LNCAP (cell line): ENCODE measurements at regions not wholly inside any gene's neighbourhood (a gene's known extent, or its start where the extent isn't known, plus 50 kb on each side); places are given as distances from the start of the nearest gene placed in this dataset.

Experiments
- TF ChIP-seq, protein P1 (sequence below): fragments of 450-650 bp; IDR thresholded peaks from 2 replicates; pipeline ENCODE4 v1.5.1; 2017; ENCODE audit warnings: mild to moderate bottlenecking

DNA sequence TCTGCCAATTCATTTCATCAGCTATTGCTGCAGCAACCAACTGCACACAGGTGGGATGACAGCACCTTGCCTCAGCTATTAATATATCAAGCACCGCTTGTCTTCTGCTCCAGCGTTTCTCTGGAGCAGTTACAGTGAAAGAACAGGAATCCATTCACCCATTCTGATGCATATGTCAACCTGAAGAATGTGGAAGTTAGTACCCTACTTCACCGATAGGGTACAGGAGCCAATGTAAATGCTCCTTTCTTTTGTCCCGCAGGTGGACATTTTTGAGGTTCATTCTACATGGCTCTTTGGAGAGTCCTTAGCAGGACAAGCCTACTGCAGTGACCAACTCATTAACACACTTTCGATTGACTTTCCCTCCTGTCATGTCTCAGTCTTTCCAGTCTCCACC, 104.4 kb upstream of the PRNP start:
- TF ChIP-seq, protein P1, sequence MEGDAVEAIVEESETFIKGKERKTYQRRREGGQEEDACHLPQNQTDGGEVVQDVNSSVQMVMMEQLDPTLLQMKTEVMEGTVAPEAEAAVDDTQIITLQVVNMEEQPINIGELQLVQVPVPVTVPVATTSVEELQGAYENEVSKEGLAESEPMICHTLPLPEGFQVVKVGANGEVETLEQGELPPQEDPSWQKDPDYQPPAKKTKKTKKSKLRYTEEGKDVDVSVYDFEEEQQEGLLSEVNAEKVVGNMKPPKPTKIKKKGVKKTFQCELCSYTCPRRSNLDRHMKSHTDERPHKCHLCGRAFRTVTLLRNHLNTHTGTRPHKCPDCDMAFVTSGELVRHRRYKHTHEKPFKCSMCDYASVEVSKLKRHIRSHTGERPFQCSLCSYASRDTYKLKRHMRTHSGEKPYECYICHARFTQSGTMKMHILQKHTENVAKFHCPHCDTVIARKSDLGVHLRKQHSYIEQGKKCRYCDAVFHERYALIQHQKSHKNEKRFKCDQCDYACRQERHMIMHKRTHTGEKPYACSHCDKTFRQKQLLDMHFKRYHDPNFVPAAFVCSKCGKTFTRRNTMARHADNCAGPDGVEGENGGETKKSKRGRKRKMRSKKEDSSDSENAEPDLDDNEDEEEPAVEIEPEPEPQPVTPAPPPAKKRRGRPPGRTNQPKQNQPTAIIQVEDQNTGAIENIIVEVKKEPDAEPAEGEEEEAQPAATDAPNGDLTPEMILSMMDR, result no peak

DNA sequence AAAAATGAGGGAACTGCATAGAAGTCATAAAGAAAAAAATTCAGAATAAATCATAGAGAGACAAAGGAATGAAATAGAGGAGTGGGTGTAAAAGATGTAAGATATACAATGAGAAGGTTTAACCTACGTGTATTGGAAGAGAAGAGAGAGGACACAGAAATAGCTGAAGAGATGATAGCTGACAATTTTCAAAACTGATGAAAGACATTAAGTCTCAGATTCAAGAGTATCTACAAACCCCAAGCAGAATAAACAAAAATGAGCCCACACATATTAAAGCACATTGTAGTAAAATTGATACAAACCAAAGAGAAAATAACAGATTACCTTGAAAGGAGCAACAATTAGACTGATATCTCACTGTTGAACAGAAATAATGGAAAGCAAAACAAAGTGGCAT, 107.9 kb upstream of the PRNP start:
- TF ChIP-seq, protein P1, result no peak

DNA sequence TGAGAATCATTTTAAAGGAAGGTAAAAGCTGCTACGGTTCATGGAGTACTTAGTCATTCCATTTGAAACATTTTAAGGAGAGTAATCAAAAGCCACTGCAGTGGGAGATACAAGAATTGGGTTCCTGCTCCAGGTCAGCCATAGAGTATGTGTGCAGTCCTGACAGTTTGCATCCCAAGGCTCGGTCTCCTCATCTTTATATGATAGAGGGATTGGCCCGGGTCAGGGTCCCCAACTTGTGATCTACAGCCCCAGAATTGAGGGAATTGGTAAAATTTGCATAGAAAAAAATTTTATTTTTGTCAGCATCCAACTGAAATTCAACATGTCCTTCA, 111.9 kb upstream of the PRNP start:
- TF ChIP-seq, protein P1, result no peak

DNA sequence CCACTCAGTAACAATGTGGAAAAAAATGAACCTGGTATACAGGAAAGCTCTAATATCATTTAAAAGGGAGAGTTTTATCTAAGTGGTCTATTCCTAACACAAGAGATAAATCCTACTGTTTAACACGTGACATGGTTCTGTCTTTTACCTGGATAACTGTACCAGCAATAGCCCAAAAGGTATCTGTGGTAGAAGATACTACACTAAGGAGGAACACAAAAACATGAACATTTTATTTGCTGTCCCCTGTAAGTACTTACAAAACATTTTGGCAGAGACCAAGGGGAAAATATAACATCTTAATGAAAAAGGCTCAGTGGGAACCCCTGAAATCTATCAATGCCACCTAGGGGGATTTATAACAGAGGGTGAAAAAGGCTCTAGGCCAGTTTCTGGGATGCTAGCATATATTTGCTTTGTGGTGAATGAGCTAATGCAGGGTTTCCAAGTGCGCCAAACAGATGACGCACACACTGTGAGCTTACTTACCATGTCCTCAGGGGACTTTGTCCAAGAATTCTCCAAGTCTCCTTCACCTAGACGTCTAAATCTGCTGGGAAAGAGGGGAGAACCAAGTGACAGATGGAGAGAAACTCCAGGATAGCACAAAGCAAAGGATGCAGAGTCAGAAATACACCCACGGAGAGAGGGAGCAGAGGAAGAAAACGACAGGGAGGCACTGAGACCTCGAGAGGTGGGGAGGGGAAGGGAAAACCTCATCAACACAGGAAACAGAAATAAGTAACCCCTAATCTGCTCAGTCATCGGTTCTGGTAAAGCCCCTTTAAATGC, 112.5 kb upstream of the PRNP start:
- TF ChIP-seq, protein P1, result no peak

DNA sequence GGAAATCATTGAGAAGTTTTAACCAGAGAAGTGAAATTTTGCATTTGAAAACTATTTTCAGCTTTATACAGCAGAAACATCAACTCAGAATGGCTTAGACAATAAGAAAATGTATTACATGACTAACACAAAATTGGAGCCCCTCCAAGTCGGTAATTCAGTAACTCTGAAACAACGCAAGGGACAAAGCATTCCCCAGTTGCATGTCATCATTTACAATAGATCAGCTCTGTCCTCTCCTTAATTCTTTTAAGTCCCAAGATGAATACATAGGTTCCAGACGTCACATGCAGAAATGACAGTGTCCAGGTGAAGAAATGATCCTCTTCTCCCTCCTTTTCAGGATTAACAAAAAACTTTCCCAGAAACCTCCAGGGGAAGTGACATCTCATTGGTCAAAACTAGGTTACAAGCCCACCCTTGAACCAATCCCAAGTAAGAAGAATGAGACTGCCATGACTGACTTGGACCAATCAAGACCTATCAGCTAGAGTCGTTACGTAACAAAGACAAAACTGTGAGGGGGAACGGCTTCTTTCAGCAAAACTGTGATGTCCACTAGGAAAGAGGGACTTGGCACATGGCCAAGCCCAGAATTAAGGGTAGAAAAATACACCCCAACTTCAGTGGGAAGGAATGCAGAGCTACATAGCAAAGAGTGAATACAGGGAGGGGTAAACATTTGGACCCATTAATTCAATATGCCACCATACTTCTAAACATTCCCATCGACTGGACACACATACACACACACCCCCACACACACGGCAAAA, 114.3 kb upstream of the PRNP start:
- TF ChIP-seq, protein P1, result no peak

DNA sequence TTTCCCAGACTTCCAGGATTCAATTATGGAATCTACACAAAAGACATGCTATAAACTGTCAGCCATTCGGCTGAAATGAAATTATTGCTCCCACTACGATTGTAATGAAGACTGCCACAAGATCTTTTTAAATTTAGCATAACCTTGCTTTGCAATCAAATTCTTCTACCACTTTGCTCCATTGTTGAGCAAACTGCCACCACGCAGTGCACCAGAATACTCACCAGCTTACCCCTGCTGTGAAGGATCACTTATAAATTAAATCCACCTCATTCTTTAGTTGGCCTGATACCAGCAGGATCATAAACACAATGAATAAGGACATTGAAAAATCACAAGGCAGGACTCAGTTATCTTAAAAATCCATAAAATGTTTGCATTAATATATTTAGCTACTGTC, 116.4 kb upstream of the PRNP start:
- TF ChIP-seq, protein P1, result no peak

DNA sequence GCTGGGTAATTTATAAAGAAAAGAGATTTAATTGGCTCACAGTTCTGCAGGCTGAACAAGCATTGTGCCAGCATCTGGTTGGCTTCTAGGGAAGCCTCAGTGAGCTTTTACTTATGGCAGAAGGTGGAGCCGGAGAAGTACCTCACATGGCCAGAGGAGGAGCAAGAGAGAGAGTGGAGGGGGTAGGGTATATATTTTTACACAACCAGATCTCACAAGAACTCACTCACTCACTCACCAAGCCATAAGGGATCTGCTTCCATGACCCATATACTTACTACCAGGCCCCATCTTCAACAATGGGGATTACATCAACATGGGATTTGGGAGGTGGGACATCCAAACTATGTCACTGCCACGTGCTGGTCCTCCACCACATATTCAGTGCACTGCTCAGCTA, 117.2 kb upstream of the PRNP start:
- TF ChIP-seq, protein P1, result no peak
